Common myeloid progenitor, CD34-positive (primary cell): ENCODE measurements at regions not wholly inside any gene's neighbourhood (a gene's known extent, or its start where the extent isn't known, plus 50 kb on each side); places are given as distances from the start of the nearest gene placed in this dataset.

Experiments used
- CTCF ChIA-PET: fragments of 350-600 bp; sonication (Branson Sonifier 250); formaldehyde crosslinking; loops from one replicate; lab custom pipeline; 2021; ENCODE audit warnings: antibody characterized with exemption; lab: Charles Lee
- POLR2A ChIA-PET: fragments of 350-600 bp; sonication (Branson Sonifier 250); formaldehyde crosslinking; loops from one replicate; lab custom pipeline; 2021; ENCODE audit warnings: antibody characterized with exemption; lab: Charles Lee
- DNase-seq, 3 donors: peaks; one replicate each; pipeline versions ENCODE4 v3.0.0 to v3.0.0-alpha.2; 2013
- H3K27ac ChIP-seq, 2 experiments: 1 replicate in 1 of 2; 2 replicates in 1 of 2; pipeline ENCODE4 v1.7.0; 2013; ENCODE audit warnings: inconsistent platforms in 2 of 2, low read length in 2 of 2, mild to moderate bottlenecking in 2 of 2, low read depth in 1 of 2, moderate library complexity in 1 of 2; ENCODE audit not compliant: severe bottlenecking in 2 of 2, insufficient read depth in 1 of 2, poor library complexity in 1 of 2
- H3K27me3 ChIP-seq, 5 experiments: replicated peaks in 2 of 5; 1 replicate in 3 of 5; 2 replicates in 2 of 5; pipeline versions ENCODE4 v1.6.1 to v1.7.0; 2013; ENCODE audit warnings: low read length in 4 of 5, mild to moderate bottlenecking in 2 of 5, moderate library complexity in 2 of 5, inconsistent platforms in 1 of 5; ENCODE audit not compliant: insufficient read depth in 5 of 5, control insufficient read depth in 4 of 5
- H3K36me3 ChIP-seq, 4 experiments: 1 replicate in 2 of 4; 2 replicates in 2 of 4; pipeline versions ENCODE4 v1.6.1 to v1.7.0; 2013; ENCODE audit warnings: low read length in 3 of 4, control low read depth in 1 of 4, mild to moderate bottlenecking in 1 of 4; ENCODE audit not compliant: control insufficient read depth in 4 of 4, insufficient read depth in 4 of 4
- H3K4me1 ChIP-seq, 4 experiments: 1 replicate in 3 of 4; 2 replicates in 1 of 4; pipeline versions ENCODE4 v1.6.1 to v1.7.1; 2013; ENCODE audit warnings: low read length in 3 of 4, mild to moderate bottlenecking in 3 of 4, control low read depth in 1 of 4, inconsistent platforms in 1 of 4, moderate library complexity in 1 of 4; ENCODE audit not compliant: control insufficient read depth in 4 of 4, insufficient read depth in 4 of 4; ENCODE audit errors: control extremely low read depth in 1 of 4
- H3K4me3 ChIP-seq, 7 experiments: 1 replicate in 4 of 7; 2 replicates in 3 of 7; pipeline versions ENCODE4 v1.5.1 to v1.7.0; 2013; ENCODE audit warnings: mild to moderate bottlenecking in 7 of 7, low read length in 6 of 7, moderate library complexity in 6 of 7, inconsistent platforms in 2 of 7, low read depth in 2 of 7, control low read depth in 1 of 7; ENCODE audit not compliant: insufficient read depth in 4 of 7, control insufficient read depth in 1 of 7; ENCODE audit errors: extremely low read depth in 1 of 7
- H3K9me3 ChIP-seq, 5 experiments: 1 replicate in 4 of 5; 2 replicates in 1 of 5; pipeline versions ENCODE4 v1.6.1 to v1.7.1; 2013; ENCODE audit warnings: low read length in 4 of 5, mild to moderate bottlenecking in 2 of 5, inconsistent platforms in 1 of 5, low read depth in 1 of 5, moderate library complexity in 1 of 5; ENCODE audit not compliant: control insufficient read depth in 4 of 5, insufficient read depth in 2 of 5; ENCODE audit errors: control extremely low read depth in 1 of 5
- WGBS: methylation state at CpG from one replicate; pipeline ENCODE4 v1.1.5; 2013; ENCODE audit not compliant: insufficient coverage; 5-methylcytosine and 5-hydroxymethylcytosine counted together

- no peak for DNase-seq
- WGBS, result 100% methylated on average over 1 of the region's 2 CpGs
- Histone ChIP-seq H3K27me3 (no peaks in the 10 kb centered on the region), H3K4me3 (no peak overlapping the region), H3K36me3 (no peaks in the 10 kb centered on the region), H3K4me1 (no peaks in the 10 kb centered on the region), H3K9me3 (peaks cover 1 to 27% (median 5%) of the 10 kb centered on the region in 5 experiments), H3K27ac (no peak overlapping the region)
- POLR2A ChIA-PET, result no interaction called here
- CTCF ChIA-PET, result no interaction called here
Observed at GRCh38 chr1:199466961-199467360, 560.5 kb upstream of the NR5A2 start.

- DNase-seq, result no peak
- Histone ChIP-seq H3K9me3 (peaks cover 0 to 4% (median 1%) of the 10 kb centered on the region in 5 experiments), H3K27ac (no peak overlapping the region), H3K36me3 (no peaks in the 10 kb centered on the region), H3K4me1 (no peaks in the 10 kb centered on the region), H3K27me3 (no peaks in the 10 kb centered on the region), H3K4me3 (no peak overlapping the region)
- POLR2A ChIA-PET, result no interaction called here
- CTCF ChIA-PET, result no interaction called here
- no CpG with 5 or more reads among the region's 2 CpGs for WGBS
Observed at GRCh38 chr1:199472018-199472417, 555.5 kb upstream of the NR5A2 start.

- Histone ChIP-seq H3K36me3 (no peaks in the 10 kb centered on the region), H3K4me1 (no peaks in the 10 kb centered on the region), H3K27me3 (no peaks in the 10 kb centered on the region), H3K9me3 (peaks cover 0 to 4% (median 1%) of the 10 kb centered on the region in 5 experiments), H3K4me3 (no peak overlapping the region), H3K27ac (no peak overlapping the region)
- DNase-seq, result no peak
- POLR2A ChIA-PET, result no interaction called here
- WGBS, result 98% methylated on average over 4 of the region's 6 CpGs
- CTCF ChIA-PET, result no interaction called here
Observed at GRCh38 chr1:199472978-199473377, 554.5 kb upstream of the NR5A2 start.

GRCh38 chr1:199474738-199475137 lies 552.8 kb upstream of the NR5A2 start:
- CTCF ChIA-PET, result interaction anchor here (1.2 to 1.6 kb wide), 2 partner anchors 12 to 16 kb away, joined by 3 to 5 read pairs; no protein-coding TSS in a partner anchor
- DNase-seq, result no peak
- Histone ChIP-seq H3K27ac (no peak overlapping the region), H3K4me3 (no peak overlapping the region), H3K36me3 (no peaks in the 10 kb centered on the region), H3K27me3 (no peaks in the 10 kb centered on the region), H3K9me3 (peaks cover 0 to 3% (median 0%) of the 10 kb centered on the region in 5 experiments), H3K4me1 (no peaks in the 10 kb centered on the region)
- no CpG with 5 or more reads among the region's 2 CpGs for WGBS
- POLR2A ChIA-PET, result no interaction called here

- CTCF ChIA-PET, result no interaction called here
- 93% methylated on average over 3 of the region's 4 CpGs for WGBS
- Histone ChIP-seq H3K4me3 (no peak overlapping the region), H3K36me3 (no peaks in the 10 kb centered on the region), H3K27me3 (no peaks in the 10 kb centered on the region), H3K9me3 (peaks cover 0 to 6% (median 2%) of the 10 kb centered on the region in 5 experiments), H3K27ac (no peak overlapping the region), H3K4me1 (no peaks in the 10 kb centered on the region)
- POLR2A ChIA-PET, result no interaction called here
- no peak for DNase-seq
Observed at GRCh38 chr1:199482426-199482825, 545.1 kb upstream of the NR5A2 start.

GRCh38 chr1:199489594-199489993 lies 537.9 kb upstream of the NR5A2 start:
- H3K27ac ChIP-seq, result no peak overlapping the region
- H3K9me3 ChIP-seq, result peaks cover 0 to 15% (median 8%) of the 10 kb centered on the region in 5 experiments
- no peaks in the 10 kb centered on the region for H3K36me3 ChIP-seq
- POLR2A ChIA-PET, result no interaction called here
- 80% methylated on average over 1 of the region's 3 CpGs for WGBS
- H3K4me3 ChIP-seq, result no peak overlapping the region
- DNase-seq, result no peak
- H3K27me3 ChIP-seq, result no peaks in the 10 kb centered on the region
- H3K4me1 ChIP-seq, result no peaks in the 10 kb centered on the region
- CTCF ChIA-PET, result no interaction called here

- ChIA-PET CTCF (interaction anchor here (0.7 to 1.0 kb wide), 2 partner anchors 16 to 1009 kb away, joined by 3 read pairs; no protein-coding TSS in a partner anchor), POLR2A (no interaction called here)
- Histone ChIP-seq H3K4me1 (no peaks in the 10 kb centered on the region), H3K4me3 (no peak overlapping the region), H3K27ac (no peak overlapping the region), H3K36me3 (no peaks in the 10 kb centered on the region), H3K9me3 (peaks cover 0 to 25% (median 10%) of the 10 kb centered on the region in 5 experiments), H3K27me3 (no peaks in the 10 kb centered on the region)
- WGBS, result no CpG with 5 or more reads among the region's 2 CpGs
- DNase-seq, result peak in 1 of 3 donors; percentile 3
Observed at GRCh38 chr1:199490769-199491527, 536.6 kb upstream of the NR5A2 start.
